ENCODE measurements at regions not wholly inside any gene's neighbourhood (a gene's known extent, or its start where the extent isn't known, plus 50 kb on each side); places are given as distances from the start of the nearest gene placed in this dataset.

DNA sequence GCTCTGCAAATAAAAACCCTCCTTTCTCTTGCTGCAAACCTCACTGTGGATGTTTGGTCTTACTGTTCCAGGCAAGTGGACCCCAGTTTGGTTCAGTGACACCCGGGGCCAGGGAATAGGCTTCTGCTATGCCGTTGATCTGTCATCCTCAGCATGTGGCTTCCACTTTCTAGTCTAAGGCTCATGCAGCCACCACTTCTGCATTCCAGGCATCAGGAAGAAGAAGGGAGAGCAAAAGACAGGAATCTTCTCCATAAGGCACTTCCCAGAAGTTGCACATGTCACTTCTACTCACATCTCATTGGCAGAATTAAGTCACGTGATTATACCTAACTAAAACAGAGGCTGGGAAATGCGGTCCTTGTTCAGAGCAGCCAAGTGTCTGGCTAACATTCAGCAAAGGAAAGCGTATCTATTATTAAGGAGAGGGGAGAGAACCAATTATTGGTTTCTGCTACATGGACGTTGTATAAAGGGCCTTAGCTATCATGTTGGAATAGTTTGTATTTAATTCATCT, 173.6 kb upstream of the PFN2 start:
- TF ChIP-seq FOSB (CRISPR knock-in tag; IDR thresholded peaks at IDR 0.05) (no peak), POLR2A (IDR thresholded peaks at IDR 0.05; ENCODE audit: low read length) (no peak), RCOR1 (IDR thresholded peaks at IDR 0.05; ENCODE audit: low read depth, low read length) (no peak), NFE2L2 (conservative IDR thresholded peaks at IDR 0.05; ENCODE audit: low read length) (no peak), CHD2 (IDR thresholded peaks at IDR 0.05; ENCODE audit: low read length, partially characterized antibody) (no peak), CBX2 (IDR thresholded peaks at IDR 0.05; ENCODE audit: borderline replicate concordance, low read depth) (no peak), RAD21 (conservative IDR thresholded peaks at IDR 0.05 in 1 of 2, IDR thresholded peaks at IDR 0.05 in 1 of 2) (no peak), KDM1A (IDR thresholded peaks at IDR 0.05; ENCODE audit: low read depth) (no peak), MAFK (IDR thresholded peaks at IDR 0.05; ENCODE audit: partially characterized antibody) (no peak), TP53 (CRISPR knock-in tag; IDR thresholded peaks at IDR 0.05) (no peak)
- TF ChIP-seq, protein P1, sequence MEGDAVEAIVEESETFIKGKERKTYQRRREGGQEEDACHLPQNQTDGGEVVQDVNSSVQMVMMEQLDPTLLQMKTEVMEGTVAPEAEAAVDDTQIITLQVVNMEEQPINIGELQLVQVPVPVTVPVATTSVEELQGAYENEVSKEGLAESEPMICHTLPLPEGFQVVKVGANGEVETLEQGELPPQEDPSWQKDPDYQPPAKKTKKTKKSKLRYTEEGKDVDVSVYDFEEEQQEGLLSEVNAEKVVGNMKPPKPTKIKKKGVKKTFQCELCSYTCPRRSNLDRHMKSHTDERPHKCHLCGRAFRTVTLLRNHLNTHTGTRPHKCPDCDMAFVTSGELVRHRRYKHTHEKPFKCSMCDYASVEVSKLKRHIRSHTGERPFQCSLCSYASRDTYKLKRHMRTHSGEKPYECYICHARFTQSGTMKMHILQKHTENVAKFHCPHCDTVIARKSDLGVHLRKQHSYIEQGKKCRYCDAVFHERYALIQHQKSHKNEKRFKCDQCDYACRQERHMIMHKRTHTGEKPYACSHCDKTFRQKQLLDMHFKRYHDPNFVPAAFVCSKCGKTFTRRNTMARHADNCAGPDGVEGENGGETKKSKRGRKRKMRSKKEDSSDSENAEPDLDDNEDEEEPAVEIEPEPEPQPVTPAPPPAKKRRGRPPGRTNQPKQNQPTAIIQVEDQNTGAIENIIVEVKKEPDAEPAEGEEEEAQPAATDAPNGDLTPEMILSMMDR (IDR thresholded peaks at IDR 0.05), result no peak
- TF ChIP-seq, protein P2, sequence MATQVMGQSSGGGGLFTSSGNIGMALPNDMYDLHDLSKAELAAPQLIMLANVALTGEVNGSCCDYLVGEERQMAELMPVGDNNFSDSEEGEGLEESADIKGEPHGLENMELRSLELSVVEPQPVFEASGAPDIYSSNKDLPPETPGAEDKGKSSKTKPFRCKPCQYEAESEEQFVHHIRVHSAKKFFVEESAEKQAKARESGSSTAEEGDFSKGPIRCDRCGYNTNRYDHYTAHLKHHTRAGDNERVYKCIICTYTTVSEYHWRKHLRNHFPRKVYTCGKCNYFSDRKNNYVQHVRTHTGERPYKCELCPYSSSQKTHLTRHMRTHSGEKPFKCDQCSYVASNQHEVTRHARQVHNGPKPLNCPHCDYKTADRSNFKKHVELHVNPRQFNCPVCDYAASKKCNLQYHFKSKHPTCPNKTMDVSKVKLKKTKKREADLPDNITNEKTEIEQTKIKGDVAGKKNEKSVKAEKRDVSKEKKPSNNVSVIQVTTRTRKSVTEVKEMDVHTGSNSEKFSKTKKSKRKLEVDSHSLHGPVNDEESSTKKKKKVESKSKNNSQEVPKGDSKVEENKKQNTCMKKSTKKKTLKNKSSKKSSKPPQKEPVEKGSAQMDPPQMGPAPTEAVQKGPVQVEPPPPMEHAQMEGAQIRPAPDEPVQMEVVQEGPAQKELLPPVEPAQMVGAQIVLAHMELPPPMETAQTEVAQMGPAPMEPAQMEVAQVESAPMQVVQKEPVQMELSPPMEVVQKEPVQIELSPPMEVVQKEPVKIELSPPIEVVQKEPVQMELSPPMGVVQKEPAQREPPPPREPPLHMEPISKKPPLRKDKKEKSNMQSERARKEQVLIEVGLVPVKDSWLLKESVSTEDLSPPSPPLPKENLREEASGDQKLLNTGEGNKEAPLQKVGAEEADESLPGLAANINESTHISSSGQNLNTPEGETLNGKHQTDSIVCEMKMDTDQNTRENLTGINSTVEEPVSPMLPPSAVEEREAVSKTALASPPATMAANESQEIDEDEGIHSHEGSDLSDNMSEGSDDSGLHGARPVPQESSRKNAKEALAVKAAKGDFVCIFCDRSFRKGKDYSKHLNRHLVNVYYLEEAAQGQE (IDR thresholded peaks at IDR 0.05), result no peak
- TF ChIP-seq, protein P3, sequence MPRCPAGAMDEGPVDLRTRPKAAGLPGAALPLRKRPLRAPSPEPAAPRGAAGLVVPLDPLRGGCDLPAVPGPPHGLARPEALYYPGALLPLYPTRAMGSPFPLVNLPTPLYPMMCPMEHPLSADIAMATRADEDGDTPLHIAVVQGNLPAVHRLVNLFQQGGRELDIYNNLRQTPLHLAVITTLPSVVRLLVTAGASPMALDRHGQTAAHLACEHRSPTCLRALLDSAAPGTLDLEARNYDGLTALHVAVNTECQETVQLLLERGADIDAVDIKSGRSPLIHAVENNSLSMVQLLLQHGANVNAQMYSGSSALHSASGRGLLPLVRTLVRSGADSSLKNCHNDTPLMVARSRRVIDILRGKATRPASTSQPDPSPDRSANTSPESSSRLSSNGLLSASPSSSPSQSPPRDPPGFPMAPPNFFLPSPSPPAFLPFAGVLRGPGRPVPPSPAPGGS (IDR thresholded peaks at IDR 0.05), result no peak

All from A549 (cell line).